Naive thymus-derived CD4-positive, alpha-beta T cell (primary cell): ENCODE measurements at regions not wholly inside any gene's neighbourhood (a gene's known extent, or its start where the extent isn't known, plus 50 kb on each side); places are given as distances from the start of the nearest gene placed in this dataset.
"Not testable (repeated sequence)": the region's sequence is repeated elsewhere in the genome, so short reads cannot be mapped to it uniquely, and the experiment has no call there.

Experiments
- ATAC-seq: fragments of 150-1000 bp; cut with Tn5 transposase; 2 replicates; pipeline ENCODE4 v1.10.0; 2021; ENCODE audit warnings: mild to moderate bottlenecking, moderate library complexity
- CTCF ChIA-PET: fragments of 350-600 bp; sonication (Branson Sonifier 250); formaldehyde crosslinking; loops from one replicate; lab custom pipeline; 2021; ENCODE audit warnings: antibody characterized with exemption; lab: Charles Lee
- POLR2A ChIA-PET: fragments of 350-600 bp; sonication (Branson Sonifier 250); formaldehyde crosslinking; loops from one replicate; lab custom pipeline; 2021; ENCODE audit warnings: antibody characterized with exemption, inconsistent platforms; lab: Charles Lee
- DNase-seq, 9 donors: peaks; one replicate each; pipeline versions ENCODE4 v3.0.0 to v3.0.0-alpha.2; 2020 to 2022; ENCODE audit warnings: mixed read lengths in 1 of 9
- H3K27ac ChIP-seq: one replicate; pipeline ENCODE4 v1.7.0; 2013; ENCODE audit warnings: mild to moderate bottlenecking, low read depth, low read length, moderate library complexity
- H3K27me3 ChIP-seq, 2 donors: one replicate each; pipeline ENCODE4 v1.7.0; 2013; ENCODE audit warnings: low read length in 2 of 2, mild to moderate bottlenecking in 2 of 2, moderate library complexity in 2 of 2; ENCODE audit not compliant: control insufficient read depth in 2 of 2, insufficient read depth in 2 of 2
- H3K36me3 ChIP-seq, 3 experiments: 1 replicate in 2 of 3; 2 replicates in 1 of 3; pipeline ENCODE4 v1.7.0; 2013; ENCODE audit warnings: low read length in 3 of 3, mild to moderate bottlenecking in 3 of 3, moderate library complexity in 1 of 3; ENCODE audit not compliant: insufficient read depth in 3 of 3, control insufficient read depth in 2 of 3
- H3K4me1 ChIP-seq, 2 donors: one replicate each; pipeline ENCODE4 v1.7.0; 2013; ENCODE audit warnings: low read length in 2 of 2, mild to moderate bottlenecking in 2 of 2, moderate library complexity in 1 of 2; ENCODE audit not compliant: control insufficient read depth in 2 of 2, insufficient read depth in 2 of 2
- H3K4me3 ChIP-seq: 2 replicates; pipeline ENCODE4 v1.7.0; 2013; ENCODE audit warnings: mild to moderate bottlenecking, low read length
- H3K9me3 ChIP-seq, 3 experiments: 1 replicate in 2 of 3; 2 replicates in 1 of 3; pipeline ENCODE4 v1.7.0; 2013; ENCODE audit warnings: low read length in 3 of 3; ENCODE audit not compliant: control insufficient read depth in 2 of 3
- H3K27ac Mint-ChIP-seq, 9 donors: one replicate each; pipeline ENCODE4 v1.8.0; 2020 to 2022; ENCODE audit warnings: mixed read lengths in 9 of 9, mild to moderate bottlenecking in 8 of 9, moderate library complexity in 5 of 9, inconsistent platforms in 2 of 9
- H3K27me3 Mint-ChIP-seq, 5 donors: one replicate each; pipeline ENCODE4 v1.8.0; 2021 to 2022; ENCODE audit warnings: mixed read lengths in 5 of 5, mild to moderate bottlenecking in 1 of 5
- H3K36me3 Mint-ChIP-seq, 5 donors: one replicate each; pipeline ENCODE4 v1.8.0; 2020 to 2022; ENCODE audit warnings: mixed read lengths in 5 of 5, mild to moderate bottlenecking in 3 of 5, inconsistent platforms in 1 of 5
- H3K4me1 Mint-ChIP-seq, 7 donors: one replicate each; pipeline ENCODE4 v1.8.0; 2020 to 2022; ENCODE audit warnings: mixed read lengths in 7 of 7, mild to moderate bottlenecking in 3 of 7, inconsistent platforms in 1 of 7
- H3K4me3 Mint-ChIP-seq, 10 donors: one replicate each; pipeline ENCODE4 v1.8.0; 2020 to 2022; ENCODE audit warnings: mild to moderate bottlenecking in 10 of 10, mixed read lengths in 10 of 10, moderate library complexity in 6 of 10, inconsistent platforms in 2 of 10
- H3K9me3 Mint-ChIP-seq, 11 donors: one replicate each; pipeline ENCODE4 v1.8.0; 2020 to 2022; ENCODE audit warnings: mixed read lengths in 11 of 11, mild to moderate bottlenecking in 4 of 11, inconsistent platforms in 1 of 11, moderate library complexity in 1 of 11
- intact Hi-C, 2 donors: fragments of 100-400 bp; cut with micrococcal nuclease; formaldehyde crosslinking; loops; one replicate each; pipeline ENCODE4 v1.15.1; 2023

GRCh38 chr1:184820218-184820750 is 65.6 kb upstream of the EDEM3 start:
- H3K27me3 ChIP-seq = no peaks in the 10 kb centered on the region
- H3K27ac ChIP-seq = no peak overlapping the region
- Mint-ChIP-seq H3K9me3 (peaks cover 0 to 8% (median 0%) of the 10 kb centered on the region in 11 donors), H3K4me3 (no peak overlapping the region), H3K4me1 (peaks cover 0 to 4% (median 0%) of the 10 kb centered on the region in 7 donors), H3K27ac (peak overlapping the region in 1 of 9 donors; percentile 6), H3K36me3 (peaks cover 0 to 53% (median 0%) of the 10 kb centered on the region in 5 donors), H3K27me3 (no peaks in the 10 kb centered on the region)
- no peak overlapping the region for H3K4me3 ChIP-seq
- peaks cover 0 to 15% (median 0%) of the 10 kb centered on the region in 3 experiments for H3K36me3 ChIP-seq
- no peak for ATAC-seq
- intact Hi-C loops = no loop called here
- H3K4me1 ChIP-seq = no peaks in the 10 kb centered on the region
- CTCF ChIA-PET = no interaction called here
- DNase-seq = no peak
- no peaks in the 10 kb centered on the region for H3K9me3 ChIP-seq
- POLR2A ChIA-PET = no interaction called here

GRCh38 chr1:184818646-184819045 is 64.0 kb upstream of the EDEM3 start:
- Histone ChIP-seq H3K27ac (no peak overlapping the region), H3K4me3 (no peak overlapping the region), H3K4me1 (no peaks in the 10 kb centered on the region), H3K27me3 (no peaks in the 10 kb centered on the region), H3K9me3 (no peaks in the 10 kb centered on the region), H3K36me3 (peaks cover 0 to 15% (median 0%) of the 10 kb centered on the region in 3 experiments)
- intact Hi-C loops = no loop called here
- ATAC-seq = no peak
- Mint-ChIP-seq H3K4me3 (no peak overlapping the region), H3K9me3 (peaks cover 0 to 8% (median 0%) of the 10 kb centered on the region in 11 donors), H3K27me3 (no peaks in the 10 kb centered on the region), H3K4me1 (peaks cover 0 to 4% (median 0%) of the 10 kb centered on the region in 7 donors), H3K27ac (no peak overlapping the region), H3K36me3 (peaks cover 0 to 55% (median 0%) of the 10 kb centered on the region in 5 donors)
- POLR2A ChIA-PET = no interaction called here
- CTCF ChIA-PET = interaction anchor here (1.4 kb wide), 1 partner anchor 12 kb away, joined by 4 read pairs; no protein-coding TSS in a partner anchor
- DNase-seq = no peak

DNA sequence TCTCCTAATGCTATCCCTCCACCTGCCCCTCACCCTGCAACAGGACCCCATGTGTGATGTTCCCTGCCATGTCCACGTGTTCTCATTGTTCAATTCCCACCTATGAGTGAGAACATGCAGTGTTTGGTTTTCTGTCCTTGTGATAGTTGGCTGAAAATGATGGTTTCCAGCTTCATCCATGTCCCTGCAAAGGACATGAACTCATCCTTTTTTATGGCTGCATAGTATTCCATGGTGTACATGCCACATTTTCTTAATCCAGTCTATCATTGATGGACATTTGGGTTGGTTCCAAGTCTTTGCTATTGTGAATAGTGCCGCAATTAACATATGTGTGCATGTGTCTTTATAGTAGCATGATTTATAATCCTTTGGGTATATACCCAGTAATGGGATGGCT is 62.3 kb upstream of the EDEM3 start:
- peak overlapping the region in 1 of 9 donors; percentile 13 for H3K27ac Mint-ChIP-seq
- H3K27me3 Mint-ChIP-seq, H3K9me3 Mint-ChIP-seq, H3K27ac ChIP-seq, H3K4me1 ChIP-seq, H3K36me3 ChIP-seq, H3K9me3 ChIP-seq, H3K4me1 Mint-ChIP-seq, POLR2A ChIA-PET, DNase-seq, H3K4me3 Mint-ChIP-seq, intact Hi-C loops, ATAC-seq, H3K4me3 ChIP-seq, CTCF ChIA-PET, H3K27me3 ChIP-seq: not testable (repeated sequence)
- H3K36me3 Mint-ChIP-seq = peaks cover 0 to 56% (median 0%) of the 10 kb centered on the region in 5 donors

- Histone ChIP-seq H3K9me3 (no peaks in the 10 kb centered on the region), H3K36me3 (peaks cover 0 to 3% (median 0%) of the 10 kb centered on the region in 3 experiments), H3K4me1 (no peaks in the 10 kb centered on the region), H3K27me3 (no peaks in the 10 kb centered on the region), H3K27ac (no peak overlapping the region), H3K4me3 (no peak overlapping the region)
- ATAC-seq = no peak
- POLR2A ChIA-PET = no interaction called here
- no peak overlapping the region for H3K27ac Mint-ChIP-seq
- peaks cover 0 to 8% (median 0%) of the 10 kb centered on the region in 11 donors for H3K9me3 Mint-ChIP-seq
- peaks cover 0 to 3% (median 0%) of the 10 kb centered on the region in 7 donors for H3K4me1 Mint-ChIP-seq
- H3K36me3 Mint-ChIP-seq = peaks cover 0 to 36% (median 0%) of the 10 kb centered on the region in 5 donors
- intact Hi-C loops = no loop called here
- no peak for DNase-seq
- CTCF ChIA-PET = no interaction called here
- H3K4me3 Mint-ChIP-seq = no peak overlapping the region
- no peaks in the 10 kb centered on the region for H3K27me3 Mint-ChIP-seq
Observed at GRCh38 chr1:184813528-184814089, 59.0 kb upstream of the EDEM3 start.

GRCh38 chr1:184811439-184812111 is 56.9 kb upstream of the EDEM3 start:
- no peak for ATAC-seq
- Histone ChIP-seq H3K36me3 (no peaks in the 10 kb centered on the region), H3K9me3 (no peaks in the 10 kb centered on the region), H3K27me3 (no peaks in the 10 kb centered on the region), H3K27ac (no peak overlapping the region), H3K4me3 (no peak overlapping the region), H3K4me1 (no peaks in the 10 kb centered on the region)
- DNase-seq = no peak
- ChIA-PET CTCF (no interaction called here), POLR2A (no interaction called here)
- Mint-ChIP-seq H3K27me3 (no peaks in the 10 kb centered on the region), H3K27ac (no peak overlapping the region), H3K36me3 (peaks cover 0 to 19% (median 0%) of the 10 kb centered on the region in 5 donors), H3K4me3 (no peak overlapping the region), H3K4me1 (no peaks in the 10 kb centered on the region), H3K9me3 (peaks cover 0 to 2% (median 0%) of the 10 kb centered on the region in 11 donors)
- intact Hi-C loops = no loop called here

DNA sequence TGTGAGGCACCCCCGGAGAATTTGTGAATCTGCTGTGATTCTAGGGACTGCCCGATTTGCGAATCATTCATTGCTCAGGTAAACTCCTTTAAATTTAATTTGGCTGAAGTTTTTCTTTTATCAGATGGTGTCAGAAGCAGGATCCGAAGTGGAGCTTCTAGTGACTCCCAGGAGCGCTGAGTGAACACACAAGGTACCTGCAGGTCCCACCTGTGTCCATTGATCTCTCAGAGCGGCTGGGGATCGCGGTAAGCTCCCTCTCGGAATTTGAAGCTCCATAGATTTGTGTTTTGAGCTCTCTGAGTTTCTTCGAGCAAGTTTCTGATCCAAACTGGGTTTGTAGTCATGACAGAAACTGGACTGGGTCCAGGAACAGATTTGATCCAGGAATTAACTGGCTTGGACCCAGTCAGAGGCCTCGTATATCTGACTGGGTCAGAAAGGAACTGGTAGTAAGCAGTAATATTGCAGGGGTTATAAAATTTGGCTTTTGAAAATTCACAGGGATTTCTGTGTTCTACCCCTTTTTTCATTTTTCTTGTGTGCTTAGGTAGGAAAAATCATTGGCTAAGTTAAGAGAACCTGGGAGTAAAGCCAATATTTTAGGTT is 56.2 kb upstream of the EDEM3 start:
- no peaks in the 10 kb centered on the region for H3K4me1 ChIP-seq
- ATAC-seq (no peak), DNase-seq (no peak)
- H3K9me3 ChIP-seq = no peaks in the 10 kb centered on the region
- peak overlapping the region in 1 of 9 donors; percentile 49 for H3K27ac Mint-ChIP-seq
- no peaks in the 10 kb centered on the region for H3K27me3 ChIP-seq
- no peak overlapping the region for H3K27ac ChIP-seq
- no peak overlapping the region for H3K4me3 Mint-ChIP-seq
- ChIA-PET POLR2A (no interaction called here), CTCF (no interaction called here)
- H3K9me3 Mint-ChIP-seq = peaks cover 0 to 2% (median 0%) of the 10 kb centered on the region in 11 donors
- peaks cover 0 to 1% (median 0%) of the 10 kb centered on the region in 7 donors for H3K4me1 Mint-ChIP-seq
- no peak overlapping the region for H3K4me3 ChIP-seq
- peaks cover 0 to 15% (median 0%) of the 10 kb centered on the region in 5 donors for H3K36me3 Mint-ChIP-seq
- H3K36me3 ChIP-seq = no peaks in the 10 kb centered on the region
- intact Hi-C loops = no loop called here
- H3K27me3 Mint-ChIP-seq = no peaks in the 10 kb centered on the region
